ENCODE measurements at regions not wholly inside any gene's neighbourhood (a gene's known extent, or its start where the extent isn't known, plus 50 kb on each side); places are given as distances from the start of the nearest gene placed in this dataset.

GRCh38 chr15:92714477-92715401 lies 59.2 kb upstream of the FAM174B start:
- no peaks in the 10 kb centered on the region for H3K9me3 ChIP-seq (ENCODE audit: control insufficient read depth, insufficient read depth, low read length)
- ATAC-seq, result peak; percentile 87 to 98 (median 95)
- H3K4me1 Mint-ChIP-seq, result peaks cover 7 to 11% of the 10 kb centered on the region in 2 donors
- 2% methylated on average over 58 of the region's 62 CpGs for WGBS (ENCODE audit: insufficient coverage)
- H3K27me3 ChIP-seq (ENCODE audit: control insufficient read depth, insufficient read depth, low read length), result peaks cover 10% of the 10 kb centered on the region
- peaks cover 8% of the 10 kb centered on the region for H3K4me1 ChIP-seq (ENCODE audit: control insufficient read depth, insufficient read depth, low read length)
- peaks cover 6 to 11% of the 10 kb centered on the region in 2 donors for H3K27me3 Mint-ChIP-seq (ENCODE audit: low read depth in 2 of 2)
- intact Hi-C loops (cut with micrococcal nuclease), result loop anchor here (1.0 kb wide), 2 partner anchors 193 to 617 kb away; no protein-coding TSS in a partner anchor
- TF ChIP-seq CTCF (IDR thresholded peaks at IDR 0.05), result peak; percentile 84
- no peaks in the 10 kb centered on the region for H3K9me3 Mint-ChIP-seq
- no peak overlapping the region for H3K27ac Mint-ChIP-seq
- H3K36me3 ChIP-seq (ENCODE audit: control insufficient read depth, insufficient read depth, low read length), result no peaks in the 10 kb centered on the region
- peak; percentile 56 to 86 for DNase-seq
- H3K4me3 ChIP-seq (ENCODE audit: low read length), result peak overlapping the region; percentile 7
- peak overlapping the region; percentile 83 for H3K4me3 Mint-ChIP-seq
- no peak overlapping the region for H3K27ac ChIP-seq (ENCODE audit: low read length)
- no peaks in the 10 kb centered on the region for H3K36me3 Mint-ChIP-seq

GRCh38 chr15:92715758-92716157 lies 60.2 kb upstream of the FAM174B start:
- H3K27me3 Mint-ChIP-seq (ENCODE audit: low read depth in 2 of 2), result peaks cover 11% of the 10 kb centered on the region in 2 donors
- no peak overlapping the region for H3K4me3 Mint-ChIP-seq
- ATAC-seq, result no peak
- Histone ChIP-seq H3K36me3 (ENCODE audit: control insufficient read depth, insufficient read depth, low read length) (no peaks in the 10 kb centered on the region), H3K27me3 (ENCODE audit: control insufficient read depth, insufficient read depth, low read length) (peaks cover 10% of the 10 kb centered on the region), H3K27ac (ENCODE audit: low read length) (no peak overlapping the region), H3K4me3 (ENCODE audit: low read length) (no peak overlapping the region), H3K4me1 (ENCODE audit: control insufficient read depth, insufficient read depth, low read length) (peaks cover 8% of the 10 kb centered on the region), H3K9me3 (ENCODE audit: control insufficient read depth, insufficient read depth, low read length) (no peaks in the 10 kb centered on the region)
- no peak overlapping the region for H3K27ac Mint-ChIP-seq
- WGBS (ENCODE audit: insufficient coverage), result 86% methylated on average over 7 of the region's 7 CpGs
- H3K9me3 Mint-ChIP-seq, result no peaks in the 10 kb centered on the region
- H3K36me3 Mint-ChIP-seq, result no peaks in the 10 kb centered on the region
- peaks cover 7 to 11% of the 10 kb centered on the region in 2 donors for H3K4me1 Mint-ChIP-seq
- DNase-seq, result no peak
- no peak for TF ChIP-seq CTCF (IDR thresholded peaks at IDR 0.05)
- intact Hi-C loops (cut with micrococcal nuclease), result no loop called here

GRCh38 chr15:92719021-92719420 lies 63.4 kb upstream of the FAM174B start:
- Mint-ChIP-seq H3K27ac (no peak overlapping the region), H3K4me3 (no peak overlapping the region), H3K9me3 (no peaks in the 10 kb centered on the region), H3K4me1 (peaks cover 9 to 10% of the 10 kb centered on the region in 2 donors), H3K36me3 (no peaks in the 10 kb centered on the region), H3K27me3 (ENCODE audit: low read depth in 2 of 2) (peaks cover 5 to 12% of the 10 kb centered on the region in 2 donors)
- ATAC-seq (no peak), DNase-seq (no peak)
- Histone ChIP-seq H3K4me3 (ENCODE audit: low read length) (no peak overlapping the region), H3K9me3 (ENCODE audit: control insufficient read depth, insufficient read depth, low read length) (no peaks in the 10 kb centered on the region), H3K4me1 (ENCODE audit: control insufficient read depth, insufficient read depth, low read length) (peaks cover 7% of the 10 kb centered on the region), H3K27me3 (ENCODE audit: control insufficient read depth, insufficient read depth, low read length) (peaks cover 10% of the 10 kb centered on the region), H3K36me3 (ENCODE audit: control insufficient read depth, insufficient read depth, low read length) (no peaks in the 10 kb centered on the region), H3K27ac (ENCODE audit: low read length) (no peak overlapping the region)
- intact Hi-C loops (cut with micrococcal nuclease), result no loop called here
- WGBS (ENCODE audit: insufficient coverage), result 79% methylated on average over 4 of the region's 4 CpGs
- no peak for TF ChIP-seq CTCF (IDR thresholded peaks at IDR 0.05)
